ENCODE measurements at regions not wholly inside any gene's neighbourhood (a gene's known extent, or its start where the extent isn't known, plus 50 kb on each side); places are given as distances from the start of the nearest gene placed in this dataset.

DNA sequence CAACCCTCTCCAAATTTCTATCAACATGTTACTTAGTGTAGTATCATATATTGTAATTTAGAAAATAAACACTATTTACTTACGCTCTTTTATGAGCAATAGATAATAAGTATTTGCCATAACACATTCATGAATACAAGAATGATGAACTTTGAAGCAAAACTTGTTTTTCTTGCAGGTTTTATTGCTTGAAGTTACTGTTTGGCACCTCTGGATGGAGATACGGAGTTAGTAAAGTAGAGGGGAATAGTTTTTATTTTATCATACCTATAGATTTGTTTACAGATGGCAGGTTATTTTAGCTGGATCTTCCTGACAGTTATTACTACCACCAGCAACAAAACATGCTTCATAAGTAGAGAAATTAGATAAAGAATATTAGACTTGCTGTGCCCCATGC, 274.2 kb upstream of the LRRTM4 start:
- no peaks in the 10 kb centered on the region for H3K36me3 ChIP-seq (ENCODE audit: control insufficient read depth, insufficient read depth, low read length)
- no peaks in the 10 kb centered on the region for H3K27me3 ChIP-seq (ENCODE audit: control insufficient read depth, insufficient read depth, low read length)
- no peaks in the 10 kb centered on the region for H3K9me3 ChIP-seq (ENCODE audit: control insufficient read depth, insufficient read depth, low read length)
- no peak for DNase-seq (ENCODE audit: low read depth, low spot score)
- H3K27ac ChIP-seq (ENCODE audit: low read length) = no peak overlapping the region
- WGBS (ENCODE audit: insufficient coverage, insufficient read length) = no CpG with 5 or more reads among the region's 2 CpGs
- H3K4me3 ChIP-seq (ENCODE audit: low read length) = no peak overlapping the region
- no peaks in the 10 kb centered on the region for H3K4me1 ChIP-seq (ENCODE audit: control insufficient read depth, insufficient read depth, low read length)

DNA sequence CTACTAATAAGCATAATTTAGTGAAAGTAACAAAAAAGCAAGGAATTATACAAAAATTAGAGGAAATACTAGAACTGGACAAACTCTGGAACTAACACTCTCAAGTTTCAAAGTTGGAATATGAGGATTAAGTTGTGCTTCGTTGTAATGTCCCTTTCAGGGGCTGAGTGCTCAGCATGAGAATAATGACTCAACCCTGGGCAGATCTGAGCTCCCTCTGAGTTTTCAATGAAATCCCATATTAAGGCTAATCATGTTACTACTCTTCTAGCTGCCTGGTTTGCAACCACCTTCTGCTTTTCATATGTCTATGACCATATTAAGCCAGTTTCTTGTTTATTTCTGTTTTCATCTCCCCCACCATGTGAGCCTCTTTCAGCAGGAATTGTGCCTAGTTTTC, 274.9 kb upstream of the LRRTM4 start:
- Histone ChIP-seq H3K4me1 (ENCODE audit: control insufficient read depth, insufficient read depth, low read length) (no peaks in the 10 kb centered on the region), H3K9me3 (ENCODE audit: control insufficient read depth, insufficient read depth, low read length) (no peaks in the 10 kb centered on the region), H3K4me3 (ENCODE audit: low read length) (no peak overlapping the region), H3K27ac (ENCODE audit: low read length) (no peak overlapping the region), H3K36me3 (ENCODE audit: control insufficient read depth, insufficient read depth, low read length) (no peaks in the 10 kb centered on the region), H3K27me3 (ENCODE audit: control insufficient read depth, insufficient read depth, low read length) (no peaks in the 10 kb centered on the region)
- WGBS (ENCODE audit: insufficient coverage, insufficient read length) = no CpG with 5 or more reads among the region's 1 CpG
- no peak for DNase-seq (ENCODE audit: low read depth, low spot score)

DNA sequence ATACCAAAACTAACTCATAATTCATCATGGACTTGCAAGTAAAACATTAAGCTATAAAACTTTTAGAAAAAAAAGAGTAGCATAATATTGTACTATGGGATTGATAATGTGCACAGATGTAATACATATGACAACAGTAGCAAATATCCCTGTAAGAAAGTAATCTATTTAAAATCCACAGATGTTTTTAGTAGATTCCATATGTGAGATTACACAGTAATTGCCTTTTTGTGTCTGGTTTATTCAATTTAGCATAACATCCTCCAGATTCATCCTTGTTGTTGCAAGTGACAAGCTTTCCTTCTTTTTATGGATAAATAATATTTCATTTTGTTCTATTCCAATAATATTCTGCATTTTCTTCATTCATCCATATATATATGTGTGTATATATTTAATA, 278.2 kb upstream of the LRRTM4 start:
- H3K27me3 ChIP-seq (ENCODE audit: control insufficient read depth, insufficient read depth, low read length) = no peaks in the 10 kb centered on the region
- no peak for DNase-seq (ENCODE audit: low read depth, low spot score)
- no peaks in the 10 kb centered on the region for H3K9me3 ChIP-seq (ENCODE audit: control insufficient read depth, insufficient read depth, low read length)
- no peak overlapping the region for H3K4me3 ChIP-seq (ENCODE audit: low read length)
- H3K36me3 ChIP-seq (ENCODE audit: control insufficient read depth, insufficient read depth, low read length) = no peaks in the 10 kb centered on the region
- H3K27ac ChIP-seq (ENCODE audit: low read length) = no peak overlapping the region
- H3K4me1 ChIP-seq (ENCODE audit: control insufficient read depth, insufficient read depth, low read length) = no peaks in the 10 kb centered on the region

DNA sequence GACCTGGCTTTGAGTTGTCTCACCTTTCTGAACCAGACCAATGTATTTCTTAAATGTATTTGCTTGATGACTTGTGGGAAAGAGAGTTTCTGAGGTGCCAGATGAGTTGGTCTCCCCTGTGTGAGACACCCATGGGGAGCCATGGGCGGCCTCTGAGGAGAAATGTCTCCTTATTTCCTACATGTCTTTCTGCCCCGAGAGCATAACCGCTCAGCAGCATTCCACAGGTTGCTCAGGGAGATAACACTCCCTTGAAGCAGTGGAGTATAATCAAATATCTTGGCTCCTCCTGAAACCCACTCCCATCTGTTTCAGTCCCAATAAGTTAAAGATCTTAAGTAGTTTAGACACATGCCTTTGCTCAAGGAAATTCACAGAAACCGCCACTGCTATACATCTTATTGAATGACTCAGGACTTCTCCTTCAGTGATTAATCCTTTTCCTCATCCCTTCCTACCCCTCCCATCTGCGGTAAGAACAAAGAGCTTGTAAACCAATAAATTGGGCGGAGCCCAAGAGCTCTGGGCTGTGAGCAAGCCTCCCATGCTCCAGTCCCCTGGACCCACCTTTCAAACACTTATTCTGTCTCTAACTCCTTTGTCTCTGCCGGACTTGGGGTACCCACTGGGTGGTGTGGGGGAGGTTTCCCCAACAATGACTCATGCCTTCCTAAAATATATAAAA, 285.5 kb upstream of the LRRTM4 start:
- no peaks in the 10 kb centered on the region for H3K27me3 ChIP-seq (ENCODE audit: control insufficient read depth, insufficient read depth, low read length)
- no peak overlapping the region for H3K4me3 ChIP-seq (ENCODE audit: low read length)
- H3K36me3 ChIP-seq (ENCODE audit: control insufficient read depth, insufficient read depth, low read length) = no peaks in the 10 kb centered on the region
- no peaks in the 10 kb centered on the region for H3K9me3 ChIP-seq (ENCODE audit: control insufficient read depth, insufficient read depth, low read length)
- no peak overlapping the region for H3K27ac ChIP-seq (ENCODE audit: low read length)
- no peak for DNase-seq (ENCODE audit: low read depth, low spot score)
- WGBS (ENCODE audit: insufficient coverage, insufficient read length) = no CpG with 5 or more reads among the region's 7 CpGs
- H3K4me1 ChIP-seq (ENCODE audit: control insufficient read depth, insufficient read depth, low read length) = no peaks in the 10 kb centered on the region

DNA sequence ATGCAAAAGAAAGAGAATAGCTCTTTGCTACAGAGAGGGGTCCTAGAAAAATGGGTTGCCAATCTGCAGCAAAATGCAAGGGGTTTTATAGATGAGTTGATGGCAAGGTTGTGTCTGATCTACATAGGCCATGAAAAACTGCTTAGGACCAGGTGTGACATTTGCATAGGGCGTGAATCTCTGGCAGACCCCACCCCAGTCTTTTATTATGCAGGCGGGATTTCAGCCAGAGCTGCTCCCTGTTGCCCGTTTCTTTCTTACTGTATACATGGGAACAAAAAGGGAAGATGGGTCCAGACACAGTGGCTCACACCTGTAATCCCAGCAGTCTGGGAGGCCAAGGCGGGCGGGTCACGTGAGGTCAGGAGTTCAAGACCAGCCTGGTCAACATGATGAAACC, 286.4 kb upstream of the LRRTM4 start:
- no peaks in the 10 kb centered on the region for H3K27me3 ChIP-seq (ENCODE audit: control insufficient read depth, insufficient read depth, low read length)
- no peaks in the 10 kb centered on the region for H3K9me3 ChIP-seq (ENCODE audit: control insufficient read depth, insufficient read depth, low read length)
- no peaks in the 10 kb centered on the region for H3K36me3 ChIP-seq (ENCODE audit: control insufficient read depth, insufficient read depth, low read length)
- no peaks in the 10 kb centered on the region for H3K4me1 ChIP-seq (ENCODE audit: control insufficient read depth, insufficient read depth, low read length)
- WGBS (ENCODE audit: insufficient coverage, insufficient read length) = no CpG with 5 or more reads among the region's 6 CpGs
- DNase-seq (ENCODE audit: low read depth, low spot score) = no peak
- no peak overlapping the region for H3K4me3 ChIP-seq (ENCODE audit: low read length)
- H3K27ac ChIP-seq (ENCODE audit: low read length) = no peak overlapping the region

DNA sequence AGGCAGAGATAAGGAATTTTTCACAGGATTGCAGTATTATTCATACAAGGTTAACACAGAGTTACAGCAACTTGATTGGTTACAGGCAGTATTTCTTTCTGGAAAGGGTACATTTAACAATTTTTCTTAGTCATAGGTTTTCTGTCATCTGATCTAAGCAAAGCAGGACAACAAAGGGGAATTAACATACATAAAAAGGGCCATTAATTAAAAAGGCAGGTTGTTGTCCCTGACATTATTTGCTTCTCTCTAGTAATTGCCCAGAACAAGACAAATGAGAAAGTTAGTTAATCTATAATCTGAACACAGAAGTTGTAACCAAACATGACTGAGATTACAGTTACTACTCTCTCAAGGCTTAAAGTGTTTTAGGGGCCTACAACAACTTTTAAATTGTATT, 291.4 kb upstream of the LRRTM4 start:
- no peaks in the 10 kb centered on the region for H3K9me3 ChIP-seq (ENCODE audit: control insufficient read depth, insufficient read depth, low read length)
- DNase-seq (ENCODE audit: low read depth, low spot score) = no peak
- H3K27ac ChIP-seq (ENCODE audit: low read length) = no peak overlapping the region
- no peaks in the 10 kb centered on the region for H3K27me3 ChIP-seq (ENCODE audit: control insufficient read depth, insufficient read depth, low read length)
- no peaks in the 10 kb centered on the region for H3K36me3 ChIP-seq (ENCODE audit: control insufficient read depth, insufficient read depth, low read length)
- no peak overlapping the region for H3K4me3 ChIP-seq (ENCODE audit: low read length)
- no peaks in the 10 kb centered on the region for H3K4me1 ChIP-seq (ENCODE audit: control insufficient read depth, insufficient read depth, low read length)

DNA sequence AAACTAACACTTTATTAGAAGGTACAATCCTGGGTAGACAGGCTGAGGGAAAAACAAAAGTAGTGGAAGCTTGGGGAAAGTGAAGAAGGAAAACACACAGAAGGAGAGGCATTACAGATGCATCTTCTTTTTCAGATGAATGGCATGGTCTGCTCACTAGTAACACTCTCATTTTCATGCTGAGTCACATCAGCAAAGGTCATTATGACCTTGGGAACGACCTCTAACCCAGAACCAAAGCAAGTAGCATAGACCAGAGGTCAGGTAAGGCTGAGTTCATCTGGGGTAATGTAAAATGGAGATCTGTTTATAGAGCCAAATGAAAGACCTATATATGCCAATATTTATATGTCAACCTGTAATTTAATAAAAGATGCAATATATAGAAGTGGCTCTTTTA, 294.4 kb upstream of the LRRTM4 start:
- no peak overlapping the region for H3K4me3 ChIP-seq (ENCODE audit: low read length)
- no peaks in the 10 kb centered on the region for H3K36me3 ChIP-seq (ENCODE audit: control insufficient read depth, insufficient read depth, low read length)
- no peaks in the 10 kb centered on the region for H3K27me3 ChIP-seq (ENCODE audit: control insufficient read depth, insufficient read depth, low read length)
- H3K4me1 ChIP-seq (ENCODE audit: control insufficient read depth, insufficient read depth, low read length) = no peaks in the 10 kb centered on the region
- H3K27ac ChIP-seq (ENCODE audit: low read length) = no peak overlapping the region
- DNase-seq (ENCODE audit: low read depth, low spot score) = no peak
- no peaks in the 10 kb centered on the region for H3K9me3 ChIP-seq (ENCODE audit: control insufficient read depth, insufficient read depth, low read length)
- WGBS (ENCODE audit: insufficient coverage, insufficient read length) = no CpG with 5 or more reads among the region's 1 CpG

DNA sequence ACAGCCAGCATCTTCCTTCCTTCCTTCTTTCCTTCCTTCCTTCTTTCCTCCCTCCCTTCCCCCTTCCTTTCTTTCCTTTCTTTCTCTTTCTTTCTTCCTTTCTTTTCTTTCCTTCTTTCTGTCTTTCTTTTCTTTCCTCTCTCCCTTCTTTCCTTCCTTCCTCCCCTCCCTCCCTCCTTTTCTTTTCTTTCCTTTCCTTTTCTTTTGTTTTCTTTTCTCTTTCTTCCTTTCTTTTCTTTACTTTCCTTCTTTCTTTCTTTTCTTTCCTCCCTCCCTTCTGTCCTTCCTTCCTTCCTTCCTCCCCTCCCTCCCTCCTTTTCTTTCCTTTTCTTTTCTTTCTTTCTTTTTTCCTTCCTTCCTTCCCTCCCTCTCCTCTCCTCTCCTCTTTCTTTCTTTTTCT, 296.0 kb upstream of the LRRTM4 start:
- no peak for DNase-seq (ENCODE audit: low read depth, low spot score)
- no peak overlapping the region for H3K4me3 ChIP-seq (ENCODE audit: low read length)
- no peaks in the 10 kb centered on the region for H3K36me3 ChIP-seq (ENCODE audit: control insufficient read depth, insufficient read depth, low read length)
- no peaks in the 10 kb centered on the region for H3K9me3 ChIP-seq (ENCODE audit: control insufficient read depth, insufficient read depth, low read length)
- no peaks in the 10 kb centered on the region for H3K27me3 ChIP-seq (ENCODE audit: control insufficient read depth, insufficient read depth, low read length)
- H3K4me1 ChIP-seq (ENCODE audit: control insufficient read depth, insufficient read depth, low read length) = no peaks in the 10 kb centered on the region
- H3K27ac ChIP-seq (ENCODE audit: low read length) = no peak overlapping the region

DNA sequence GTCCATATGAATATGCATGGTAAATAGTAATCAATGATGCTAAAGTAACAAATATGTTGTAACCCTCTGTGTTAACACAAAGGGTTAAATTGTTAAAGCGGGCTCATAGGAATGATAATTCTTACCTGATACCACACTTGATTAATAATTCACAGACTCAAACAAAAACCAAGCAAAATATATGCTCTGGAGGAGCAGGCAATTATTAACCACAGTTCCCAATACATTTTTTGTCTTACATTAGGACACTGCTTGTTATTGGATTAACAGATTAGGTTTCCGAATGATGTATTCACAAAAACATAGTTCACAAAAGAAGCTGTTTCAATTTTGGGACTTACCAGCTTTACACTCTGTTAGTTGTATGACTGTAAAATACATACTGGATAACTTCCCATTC, 300.9 kb upstream of the LRRTM4 start:
- no peak overlapping the region for H3K27ac ChIP-seq (ENCODE audit: low read length)

DNA sequence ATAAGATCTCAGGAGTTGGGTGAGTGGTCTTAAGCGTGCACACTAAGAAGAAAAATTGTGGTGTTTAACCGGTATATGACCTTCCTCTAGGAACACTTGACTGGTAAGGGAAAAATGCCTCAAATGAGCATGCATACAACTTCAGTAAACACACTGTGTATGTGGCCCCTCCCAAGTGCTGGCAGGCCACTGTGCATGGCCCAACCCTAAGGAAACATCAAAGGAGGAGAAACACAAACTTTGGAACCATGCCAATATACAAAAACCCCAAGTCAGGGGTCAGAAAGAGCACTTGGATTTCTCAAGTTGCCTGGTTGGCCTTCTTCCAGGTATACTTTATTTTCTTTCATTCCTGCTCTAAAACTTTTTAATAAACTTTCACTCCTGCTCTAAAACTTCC, 308.9 kb upstream of the LRRTM4 start:
- H3K36me3 ChIP-seq (ENCODE audit: control insufficient read depth, insufficient read depth, low read length) = no peaks in the 10 kb centered on the region
- DNase-seq (ENCODE audit: low read depth, low spot score) = no peak
- H3K27ac ChIP-seq (ENCODE audit: low read length) = no peak overlapping the region
- H3K9me3 ChIP-seq (ENCODE audit: control insufficient read depth, insufficient read depth, low read length) = peaks cover 3% of the 10 kb centered on the region; the same call in 1 of the 2 replicates
- H3K4me3 ChIP-seq (ENCODE audit: low read length) = no peak overlapping the region
- WGBS (ENCODE audit: insufficient coverage, insufficient read length) = no CpG with 5 or more reads among the region's 2 CpGs
- no peaks in the 10 kb centered on the region for H3K4me1 ChIP-seq (ENCODE audit: control insufficient read depth, insufficient read depth, low read length)
- no peaks in the 10 kb centered on the region for H3K27me3 ChIP-seq (ENCODE audit: control insufficient read depth, insufficient read depth, low read length)

More for the DNA sequence above, 300.9 kb upstream of the LRRTM4 start:
- Histone ChIP-seq H3K9me3 (ENCODE audit: control insufficient read depth, insufficient read depth, low read length) (no peaks in the 10 kb centered on the region), H3K4me3 (ENCODE audit: low read length) (no peak overlapping the region), H3K36me3 (ENCODE audit: control insufficient read depth, insufficient read depth, low read length) (no peaks in the 10 kb centered on the region), H3K4me1 (ENCODE audit: control insufficient read depth, insufficient read depth, low read length) (no peaks in the 10 kb centered on the region), H3K27me3 (ENCODE audit: control insufficient read depth, insufficient read depth, low read length) (no peaks in the 10 kb centered on the region)
- no peak for DNase-seq (ENCODE audit: low read depth, low spot score)
- WGBS (ENCODE audit: insufficient coverage, insufficient read length) = no CpG with 5 or more reads among the region's 2 CpGs

DNA sequence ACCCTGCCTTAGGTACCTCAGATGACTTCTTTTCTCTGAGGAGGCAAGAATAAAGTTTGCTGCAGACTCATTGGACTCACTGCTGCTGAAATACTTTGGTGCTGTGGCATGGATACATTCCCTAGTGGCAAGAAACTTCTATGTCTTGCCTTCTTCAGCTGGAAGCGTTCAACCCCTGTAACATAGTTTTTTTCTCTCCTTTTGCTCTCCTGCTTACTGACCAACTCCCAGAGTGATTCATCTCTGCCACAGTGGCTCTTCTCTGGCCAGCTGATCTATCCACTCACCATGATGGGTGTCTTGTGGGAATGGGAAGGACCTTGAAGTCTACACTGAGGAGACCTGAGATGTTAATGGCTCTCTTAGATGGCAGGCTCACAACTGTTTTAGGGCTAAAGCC, 309.3 kb upstream of the LRRTM4 start:
- no peak for DNase-seq (ENCODE audit: low read depth, low spot score)
- no CpG with 5 or more reads among the region's 1 CpG for WGBS (ENCODE audit: insufficient coverage, insufficient read length)
- H3K27ac ChIP-seq (ENCODE audit: low read length) = no peak overlapping the region

More for the DNA sequence above, 309.3 kb upstream of the LRRTM4 start:
- no peak overlapping the region for H3K4me3 ChIP-seq (ENCODE audit: low read length)
- peaks cover 3% of the 10 kb centered on the region; the same call in 1 of the 2 replicates for H3K9me3 ChIP-seq (ENCODE audit: control insufficient read depth, insufficient read depth, low read length)
- H3K4me1 ChIP-seq (ENCODE audit: control insufficient read depth, insufficient read depth, low read length) = no peaks in the 10 kb centered on the region
- H3K27me3 ChIP-seq (ENCODE audit: control insufficient read depth, insufficient read depth, low read length) = no peaks in the 10 kb centered on the region
- H3K36me3 ChIP-seq (ENCODE audit: control insufficient read depth, insufficient read depth, low read length) = no peaks in the 10 kb centered on the region

All from iPS DF 6.9 (cell line).